GM23338 (cell line): ENCODE measurements at regions not wholly inside any gene's neighbourhood (a gene's known extent, or its start where the extent isn't known, plus 50 kb on each side); places are given as distances from the start of the nearest gene placed in this dataset.

Experiments
- ATAC-seq: fragments of 200-7000 bp; cut with Tn5 transposase; 3 replicates; pipeline ENCODE4 v1.9.1; 2020
- DNase-seq: peaks from one replicate; pipeline ENCODE4 v3.0.0-alpha.2; 2015; ENCODE audit warnings: low spot score
- H2AFZ ChIP-seq: fragments of 200-600 bp; sonication (generic); 2 replicates; pipeline ENCODE4 v1.8.0; 2016; ENCODE audit warnings: antibody characterized with exemption, mild to moderate bottlenecking, moderate library complexity
- H3F3A ChIP-seq: fragments of 200-600 bp; sonication (generic); replicated peaks from 2 replicates; pipeline ENCODE4 v1.8.0; 2017; ENCODE audit warnings: antibody characterized with exemption, mixed run types, low read depth
- H3K27ac ChIP-seq: fragments of 200-600 bp; sonication (generic); 2 replicates; pipeline ENCODE4 v1.6.1; 2016; ENCODE audit warnings: low read depth
- H3K27me3 ChIP-seq: fragments of 200-600 bp; sonication (generic); 2 replicates; pipeline ENCODE4 v1.8.0; 2016; ENCODE audit warnings: mild to moderate bottlenecking, mixed run types, moderate library complexity; ENCODE audit not compliant: insufficient read depth
- H3K36me3 ChIP-seq: fragments of 200-600 bp; sonication (generic); 2 replicates; pipeline ENCODE4 v1.8.0; 2016; ENCODE audit warnings: mild to moderate bottlenecking; ENCODE audit not compliant: insufficient read depth
- H3K4me1 ChIP-seq: fragments of 200-600 bp; sonication (generic); 2 replicates; pipeline ENCODE4 v1.8.0; 2016; ENCODE audit warnings: mild to moderate bottlenecking, moderate library complexity; ENCODE audit not compliant: insufficient read depth
- H3K4me2 ChIP-seq: fragments of 200-600 bp; sonication (generic); 2 replicates; pipeline ENCODE4 v1.7.1; 2017; ENCODE audit warnings: mixed run types
- H3K4me3 ChIP-seq: fragments of 200-600 bp; sonication (generic); 2 replicates; pipeline ENCODE4 v1.6.1; 2016; ENCODE audit warnings: mixed run types
- H3K79me2 ChIP-seq: fragments of 200-600 bp; sonication (generic); replicated peaks from 2 replicates; pipeline ENCODE4 v1.8.0; 2017; ENCODE audit warnings: mild to moderate bottlenecking; ENCODE audit not compliant: insufficient read depth
- H3K9me2 ChIP-seq: fragments of 200-600 bp; sonication (generic); 2 replicates; pipeline ENCODE4 v1.8.0; 2017; ENCODE audit not compliant: insufficient read depth
- H4K20me1 ChIP-seq: fragments of 200-600 bp; sonication (generic); replicated peaks from 2 replicates; pipeline ENCODE4 v1.8.0; 2017; ENCODE audit warnings: mild to moderate bottlenecking; ENCODE audit not compliant: insufficient read depth
- H3K27ac Mint-ChIP-seq: 2 replicates; pipeline ENCODE4 v1.8.0; 2020; ENCODE audit warnings: inconsistent platforms, mild to moderate bottlenecking, moderate library complexity, mixed read lengths
- H3K27me3 Mint-ChIP-seq: 3 replicates; pipeline ENCODE4 v1.8.0; 2022; ENCODE audit warnings: low read depth, mild to moderate bottlenecking, moderate library complexity, mixed read lengths, inconsistent platforms; ENCODE audit not compliant: insufficient read depth, poor library complexity
- H3K36me3 Mint-ChIP-seq: 3 replicates; pipeline ENCODE4 v1.8.0; 2021; ENCODE audit warnings: low read depth, mild to moderate bottlenecking, inconsistent platforms, moderate library complexity, mixed read lengths
- H3K4me1 Mint-ChIP-seq: 3 replicates; pipeline ENCODE4 v1.8.0; 2020; ENCODE audit warnings: mild to moderate bottlenecking, inconsistent platforms, mixed read lengths
- H3K4me3 Mint-ChIP-seq: 3 replicates; pipeline ENCODE4 v1.8.0; 2021; ENCODE audit warnings: moderate library complexity, mild to moderate bottlenecking, inconsistent platforms, mixed read lengths
- H3K9me3 Mint-ChIP-seq: 3 replicates; pipeline ENCODE4 v1.8.0; 2020; ENCODE audit warnings: moderate library complexity, mild to moderate bottlenecking, inconsistent platforms, mixed read lengths
- CTCF ChIP-seq, 2 experiments: fragments of 200-600 bp in 1 of 2; sonication (generic) in 1 of 2; conservative IDR thresholded peaks; 2 replicates each; pipeline versions ENCODE4 v1.5.1 to v1.6.1; 2016 to 2017; ENCODE audit warnings: antibody characterized with exemption in 2 of 2, low read depth in 2 of 2, mild to moderate bottlenecking in 2 of 2, moderate library complexity in 1 of 2
- EZH2 ChIP-seq: fragments of 200-600 bp; sonication (generic); IDR thresholded peaks from one replicate; pipeline ENCODE4 v1.8.0; 2017; ENCODE audit warnings: antibody characterized with exemption, mild to moderate bottlenecking, low read depth; ENCODE audit not compliant: unreplicated experiment
- EZH2phosphoT487 ChIP-seq: fragments of 200-600 bp; sonication (generic); IDR thresholded peaks from one replicate; pipeline ENCODE4 v1.8.1; 2018; ENCODE audit warnings: antibody characterized with exemption; ENCODE audit not compliant: unreplicated experiment
- JUNB ChIP-seq: IDR thresholded peaks from one replicate; pipeline ENCODE4 v1.6.1; 2016; ENCODE audit warnings: antibody characterized with exemption; ENCODE audit not compliant: unreplicated experiment
- NANOG ChIP-seq: IDR thresholded peaks from 2 replicates; pipeline ENCODE4 v1.6.1; 2016; ENCODE audit warnings: antibody characterized with exemption, borderline replicate concordance
- REST ChIP-seq: IDR thresholded peaks from one replicate; pipeline ENCODE4 v1.6.1; 2018; ENCODE audit warnings: antibody characterized with exemption; ENCODE audit not compliant: unreplicated experiment
- STAT1 ChIP-seq: IDR thresholded peaks from one replicate; pipeline ENCODE4 v1.6.1; 2016; ENCODE audit warnings: antibody characterized with exemption; ENCODE audit not compliant: unreplicated experiment
- ZNF114 ChIP-seq: fragments of 250-450 bp; sonication (Bioruptor Pico); IDR thresholded peaks from 2 replicates; pipeline ENCODE4 v1.5.0; 2020; ENCODE audit warnings: mild to moderate bottlenecking, moderate library complexity
- ZNF331 ChIP-seq: fragments of 250-450 bp; sonication (Bioruptor Pico); IDR thresholded peaks from 2 replicates; pipeline ENCODE4 v1.5.0; 2020; ENCODE audit warnings: low read depth, mild to moderate bottlenecking, moderate library complexity
- ZNF462 ChIP-seq: fragments of 250-450 bp; sonication (Bioruptor Pico); IDR thresholded peaks from 2 replicates; pipeline ENCODE4 v1.5.0; 2020; ENCODE audit warnings: mild to moderate bottlenecking, moderate library complexity

GRCh38 chr5:124860291-124860655, 113.8 kb upstream of the ZNF608 start:
- TF ChIP-seq JUNB, result no peak
- no peak for TF ChIP-seq STAT1
- no peak for TF ChIP-seq EZH2phosphoT487
- no peak for TF ChIP-seq ZNF114 (CRISPR knock-in tag)
- TF ChIP-seq ZNF331 (CRISPR knock-in tag), result no peak
- TF ChIP-seq REST, result no peak
- TF ChIP-seq NANOG, result no peak
- TF ChIP-seq CTCF (conservative IDR thresholded peaks at IDR 0.05; ENCODE audit: low read depth in 2 of 2), result no peak
- TF ChIP-seq EZH2, result no peak
- TF ChIP-seq ZNF462 (CRISPR knock-in tag), result no peak
- H3K4me1 Mint-ChIP-seq, result no peaks in the 10 kb centered on the region
- no peak overlapping the region for H3K27ac ChIP-seq
- H3K79me2 ChIP-seq, result no peaks in the 10 kb centered on the region
- 0 out of 2 replicates have a peak, but pooled peaks cover 7% of the 10 kb centered on the region for H3K9me2 ChIP-seq
- peak overlapping the region; percentile 40; the same call in 1 of the 2 replicates for H2AFZ ChIP-seq
- ATAC-seq (no peak), DNase-seq (no peak)
- H3K4me3 Mint-ChIP-seq, result no peak overlapping the region
- H3K36me3 Mint-ChIP-seq, result no peaks in the 10 kb centered on the region; the same call in 2 of the 3 replicates
- H3K4me2 ChIP-seq, result no peak overlapping the region
- no peaks in the 10 kb centered on the region for H4K20me1 ChIP-seq
- no peaks in the 10 kb centered on the region for H3F3A ChIP-seq
- no peaks in the 10 kb centered on the region for H3K36me3 ChIP-seq
- peaks cover 7% of the 10 kb centered on the region; the same call in 2 of the 3 replicates for H3K9me3 Mint-ChIP-seq
- H3K27me3 ChIP-seq, result no peaks in the 10 kb centered on the region
- H3K27me3 Mint-ChIP-seq, result peaks cover 3% of the 10 kb centered on the region
- no peak overlapping the region for H3K4me3 ChIP-seq
- no peaks in the 10 kb centered on the region for H3K4me1 ChIP-seq
- no peak overlapping the region for H3K27ac Mint-ChIP-seq
